Effector memory CD4-positive, alpha-beta T cell (primary cell): ENCODE measurements at regions not wholly inside any gene's neighbourhood (a gene's known extent, or its start where the extent isn't known, plus 50 kb on each side); places are given as distances from the start of the nearest gene placed in this dataset.

ENCODE experiments used
- DNase-seq, 3 donors: peaks; one replicate each; pipeline ENCODE4 v3.0.0-alpha.2; 2020
- H3K27ac ChIP-seq: 2 replicates; pipeline ENCODE4 v1.7.0; 2013; ENCODE audit warnings: mild to moderate bottlenecking, low read length, moderate library complexity; ENCODE audit not compliant: insufficient read depth, poor library complexity, severe bottlenecking
- H3K27me3 ChIP-seq: replicated peaks from 2 replicates; pipeline ENCODE4 v1.7.0; 2013; ENCODE audit warnings: mild to moderate bottlenecking, low read length; ENCODE audit not compliant: insufficient read depth, control insufficient read depth, poor library complexity, severe bottlenecking
- H3K36me3 ChIP-seq: 2 replicates; pipeline ENCODE4 v1.7.0; 2013; ENCODE audit warnings: mild to moderate bottlenecking, low read length, moderate library complexity; ENCODE audit not compliant: control insufficient read depth, insufficient read depth
- H3K4me1 ChIP-seq: 2 replicates; pipeline ENCODE4 v1.7.0; 2013; ENCODE audit warnings: low read length, mild to moderate bottlenecking; ENCODE audit not compliant: control insufficient read depth, insufficient read depth, poor library complexity, severe bottlenecking
- H3K4me3 ChIP-seq: 2 replicates; pipeline ENCODE4 v1.7.0; 2013; ENCODE audit warnings: low read length, low read depth, mild to moderate bottlenecking; ENCODE audit not compliant: insufficient read depth, poor library complexity, severe bottlenecking
- H3K9me3 ChIP-seq: 2 replicates; pipeline ENCODE4 v1.7.0; 2013; ENCODE audit warnings: mild to moderate bottlenecking, low read length, moderate library complexity; ENCODE audit not compliant: control insufficient read depth

DNA sequence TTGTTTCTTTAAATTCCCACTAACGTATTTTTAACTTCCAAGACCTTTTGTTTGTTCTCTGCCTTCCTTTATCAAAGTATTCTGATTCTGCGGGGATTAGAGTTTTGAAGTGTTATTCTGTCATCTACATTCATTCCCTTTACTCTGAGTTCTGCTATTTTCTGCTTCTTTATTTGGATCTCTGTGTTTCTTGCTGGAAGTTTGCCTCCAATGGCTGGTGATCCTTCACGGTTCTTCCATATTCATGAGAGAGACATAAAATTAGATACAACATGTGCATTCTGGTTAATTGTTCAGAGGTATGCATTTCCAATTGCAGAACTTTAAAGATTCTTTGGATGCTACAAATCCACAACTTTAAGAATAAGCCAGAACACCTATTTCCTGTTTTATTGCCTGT lies 244.7 kb upstream of the ADARB2 start:
- no peak overlapping the region for H3K27ac ChIP-seq
- no peaks in the 10 kb centered on the region for H3K4me1 ChIP-seq
- H3K9me3 ChIP-seq = no peaks in the 10 kb centered on the region
- H3K4me3 ChIP-seq = no peak overlapping the region
- no peak for DNase-seq
- no peaks in the 10 kb centered on the region for H3K36me3 ChIP-seq
- H3K27me3 ChIP-seq = no peaks in the 10 kb centered on the region

DNA sequence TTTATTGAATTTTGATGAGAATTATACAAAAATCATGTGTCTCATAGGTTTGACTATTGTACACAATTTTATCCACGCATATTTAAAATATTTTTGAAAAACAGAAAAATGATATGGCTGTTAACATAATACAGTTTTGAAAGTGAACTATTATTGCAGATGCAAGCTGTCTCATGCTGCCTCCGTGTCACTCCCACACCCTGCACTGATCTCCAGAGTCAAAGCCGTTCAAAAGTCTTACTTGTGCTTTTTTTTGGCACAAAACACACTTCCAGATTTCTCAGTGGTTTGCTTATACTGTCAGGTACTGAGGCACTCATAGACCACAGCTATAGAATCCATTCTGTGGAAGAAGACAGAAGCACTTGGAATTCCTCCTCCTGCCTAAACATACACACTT lies 243.1 kb upstream of the ADARB2 start:
- no peaks in the 10 kb centered on the region for H3K27me3 ChIP-seq
- no peaks in the 10 kb centered on the region for H3K9me3 ChIP-seq
- no peak overlapping the region for H3K27ac ChIP-seq
- no peaks in the 10 kb centered on the region for H3K36me3 ChIP-seq
- H3K4me3 ChIP-seq = no peak overlapping the region
- no peak for DNase-seq
- H3K4me1 ChIP-seq = no peaks in the 10 kb centered on the region

DNA sequence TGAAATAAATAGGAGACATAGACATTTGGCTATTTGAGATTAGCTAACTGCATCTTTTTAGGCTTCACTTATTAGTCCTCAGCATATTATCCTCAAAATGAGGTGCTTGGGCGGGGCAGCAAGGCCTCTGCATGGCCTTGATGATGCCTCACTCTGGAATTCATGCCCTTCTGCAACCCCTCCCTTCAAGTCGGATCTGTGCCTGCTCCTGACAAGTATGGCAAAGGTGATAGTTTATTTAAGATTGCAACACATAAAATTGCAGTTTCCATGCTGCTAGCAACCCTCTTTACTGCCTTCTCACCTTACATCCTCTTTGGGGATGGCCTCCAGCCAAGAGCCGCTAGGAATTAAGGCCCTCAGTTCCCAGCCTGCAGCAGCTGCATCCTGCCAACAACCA lies 241.3 kb upstream of the ADARB2 start:
- no peak for DNase-seq
- Histone ChIP-seq H3K36me3 (no peaks in the 10 kb centered on the region), H3K4me1 (no peaks in the 10 kb centered on the region), H3K4me3 (no peak overlapping the region), H3K27ac (no peak overlapping the region), H3K9me3 (no peaks in the 10 kb centered on the region), H3K27me3 (no peaks in the 10 kb centered on the region)

DNA sequence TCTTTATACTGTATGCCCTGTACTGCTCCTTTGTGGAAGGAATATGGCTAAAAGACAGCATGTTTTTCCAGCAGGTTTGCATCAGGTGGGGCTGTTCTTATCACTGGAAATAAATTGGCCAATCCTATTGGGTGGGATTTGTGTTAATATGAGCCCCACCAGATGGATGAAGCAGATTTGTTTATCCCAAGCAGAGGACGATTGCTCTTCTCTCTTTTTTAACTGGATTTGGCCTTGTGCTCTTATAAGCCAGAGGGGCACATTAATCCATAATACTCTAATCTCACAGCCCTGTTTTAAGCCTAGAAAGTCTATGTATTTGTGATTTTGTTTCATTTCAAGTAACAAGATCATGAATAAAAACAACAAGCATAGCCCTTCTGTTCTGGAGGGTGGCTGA lies 240.1 kb upstream of the ADARB2 start:
- H3K27ac ChIP-seq = no peak overlapping the region
- no peak overlapping the region for H3K4me3 ChIP-seq
- no peaks in the 10 kb centered on the region for H3K9me3 ChIP-seq
- no peak for DNase-seq
- no peaks in the 10 kb centered on the region for H3K4me1 ChIP-seq
- H3K27me3 ChIP-seq = no peaks in the 10 kb centered on the region
- no peaks in the 10 kb centered on the region for H3K36me3 ChIP-seq

DNA sequence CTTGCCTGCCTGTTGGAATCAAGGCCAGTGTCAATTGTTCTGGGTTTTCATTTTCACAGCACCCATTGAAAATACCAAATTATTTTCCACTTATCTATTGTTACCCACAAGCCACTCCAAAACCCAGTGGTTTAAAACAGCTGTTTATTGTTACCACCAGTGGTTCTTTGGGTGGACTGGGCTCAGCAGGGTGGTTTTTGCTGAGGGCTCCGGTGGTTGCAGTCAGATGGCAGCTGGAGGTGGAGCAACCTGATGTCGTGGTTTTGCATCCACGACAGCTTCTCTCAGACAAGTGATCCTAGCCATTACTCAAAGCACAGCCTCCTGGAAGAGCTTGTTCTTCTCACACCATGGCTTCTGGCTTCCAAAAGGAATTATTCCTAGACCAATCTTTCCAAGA lies 235.1 kb upstream of the ADARB2 start:
- H3K36me3 ChIP-seq = no peaks in the 10 kb centered on the region
- DNase-seq = no peak
- H3K27ac ChIP-seq = no peak overlapping the region
- no peaks in the 10 kb centered on the region for H3K4me1 ChIP-seq
- no peaks in the 10 kb centered on the region for H3K27me3 ChIP-seq
- H3K4me3 ChIP-seq = no peak overlapping the region
- H3K9me3 ChIP-seq = no peaks in the 10 kb centered on the region

DNA sequence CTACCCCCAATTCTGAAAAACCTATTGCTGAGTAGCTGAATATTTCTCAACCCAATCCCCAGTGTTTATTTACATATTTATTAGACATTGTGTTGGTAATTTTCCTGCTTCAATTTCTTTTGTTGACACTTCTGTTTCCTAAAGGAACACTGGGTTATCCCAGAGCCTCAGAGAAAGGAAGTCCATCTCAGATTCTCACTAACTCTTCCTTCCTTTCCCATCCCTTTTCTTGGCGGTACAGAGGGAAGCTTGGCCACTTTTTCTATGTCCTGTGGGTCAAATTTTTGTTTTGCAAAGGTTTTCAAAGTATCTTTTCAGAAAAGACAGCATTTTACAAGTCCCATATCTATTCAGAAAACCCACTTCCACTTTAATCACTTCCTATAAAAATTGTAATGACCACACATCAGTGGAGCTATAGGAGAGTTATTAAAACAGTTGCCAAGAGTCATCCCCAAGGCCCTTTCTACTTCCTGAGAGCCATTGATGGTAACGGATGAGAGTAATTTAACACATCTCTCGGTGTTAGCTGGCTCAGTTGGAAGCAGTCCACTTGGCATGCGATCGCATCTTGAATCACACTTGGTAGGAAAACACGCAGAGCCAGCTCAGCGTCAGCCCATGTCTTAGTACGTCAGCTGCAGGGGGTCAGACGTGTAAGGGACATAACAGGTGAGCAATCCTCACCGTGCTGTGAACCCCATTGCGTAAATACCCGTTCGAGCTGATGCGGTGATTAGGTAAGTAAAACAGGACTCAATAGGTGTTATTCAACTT lies 231.1 kb upstream of the ADARB2 start:
- no peak overlapping the region for H3K27ac ChIP-seq
- DNase-seq = no peak
- H3K36me3 ChIP-seq = no peaks in the 10 kb centered on the region
- no peaks in the 10 kb centered on the region for H3K27me3 ChIP-seq
- H3K4me1 ChIP-seq = no peaks in the 10 kb centered on the region
- no peaks in the 10 kb centered on the region for H3K9me3 ChIP-seq
- no peak overlapping the region for H3K4me3 ChIP-seq

DNA sequence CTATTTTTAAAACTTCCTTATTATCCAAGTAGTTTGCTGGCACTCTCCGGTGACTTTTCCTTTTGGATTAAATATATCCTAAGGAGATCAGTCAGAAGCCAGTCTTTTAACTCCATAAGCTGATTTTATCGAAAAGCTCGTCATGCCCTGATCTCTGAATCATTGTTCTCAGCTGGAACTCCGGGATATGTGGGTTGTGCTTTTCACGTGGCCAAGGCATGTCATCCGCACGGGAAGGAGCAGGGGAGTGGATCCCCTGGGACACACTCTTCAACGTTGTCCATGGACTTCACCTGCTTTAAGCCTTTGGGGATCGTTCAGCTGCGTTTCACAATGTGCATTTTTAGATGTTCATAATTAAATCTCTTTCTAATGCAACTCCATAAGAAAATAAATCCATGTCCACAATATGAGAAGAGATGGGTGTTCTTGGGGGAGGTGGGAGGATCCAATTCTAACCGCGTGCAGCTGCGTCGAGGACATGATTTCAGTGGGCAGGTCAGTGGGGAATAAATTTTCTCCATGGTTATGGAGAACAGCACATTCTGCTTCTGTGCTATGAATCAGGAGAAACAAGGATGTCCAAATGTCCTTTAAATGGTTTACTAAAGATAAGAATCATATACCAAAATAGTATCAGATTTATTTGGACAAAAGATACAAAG lies 229.5 kb upstream of the ADARB2 start:
- DNase-seq = no peak

DNA sequence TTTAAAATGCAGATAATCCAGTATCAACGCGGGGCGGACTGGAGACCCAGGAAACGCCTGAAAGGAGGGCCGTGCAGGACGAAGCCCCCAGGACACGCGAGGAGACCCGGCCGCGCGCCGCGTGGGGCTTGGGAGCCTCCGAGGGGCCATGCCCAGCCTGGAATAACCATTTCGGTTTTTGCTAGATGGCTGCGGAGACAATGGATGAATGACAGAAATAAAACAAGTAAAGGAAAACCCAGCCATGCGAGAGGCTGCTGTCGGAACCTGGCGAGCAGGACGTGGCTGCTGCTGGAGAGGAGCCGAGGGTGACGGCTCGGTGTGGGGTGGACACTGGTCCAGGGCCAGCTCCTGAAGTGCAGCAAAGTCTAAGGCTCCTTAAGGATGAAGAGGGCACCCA lies 227.2 kb upstream of the ADARB2 start:
- Histone ChIP-seq H3K36me3 (no peaks in the 10 kb centered on the region), H3K4me1 (no peaks in the 10 kb centered on the region), H3K9me3 (no peaks in the 10 kb centered on the region), H3K27me3 (no peaks in the 10 kb centered on the region), H3K27ac (no peak overlapping the region), H3K4me3 (no peak overlapping the region)
- DNase-seq = no peak

More for the DNA sequence above, 229.5 kb upstream of the ADARB2 start:
- Histone ChIP-seq H3K27me3 (no peaks in the 10 kb centered on the region), H3K4me3 (no peak overlapping the region), H3K9me3 (no peaks in the 10 kb centered on the region), H3K4me1 (no peaks in the 10 kb centered on the region), H3K36me3 (no peaks in the 10 kb centered on the region), H3K27ac (no peak overlapping the region)

DNA sequence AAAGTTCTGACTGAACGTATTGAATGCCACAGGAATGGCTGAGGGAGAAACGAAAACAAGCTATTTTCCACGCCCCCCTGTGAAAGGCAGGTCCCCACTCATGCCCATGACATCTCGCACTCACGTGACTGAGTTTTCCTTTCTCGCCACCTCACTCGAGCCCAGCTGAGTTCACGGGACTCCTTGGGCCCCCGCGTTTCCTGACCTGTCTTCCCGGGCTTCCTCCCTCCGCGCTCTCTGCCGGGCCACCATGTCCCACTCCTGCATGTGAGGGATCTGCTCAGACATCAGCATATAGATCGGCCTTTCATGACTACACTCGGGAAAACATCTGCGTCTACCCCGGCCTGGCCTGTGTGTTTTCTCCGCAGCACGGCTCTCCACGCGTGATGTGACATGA lies 226.0 kb upstream of the ADARB2 start:
- Histone ChIP-seq H3K4me3 (no peak overlapping the region), H3K36me3 (no peaks in the 10 kb centered on the region), H3K9me3 (no peaks in the 10 kb centered on the region), H3K27ac (no peak overlapping the region), H3K27me3 (no peaks in the 10 kb centered on the region), H3K4me1 (no peaks in the 10 kb centered on the region)
- DNase-seq = no peak

DNA sequence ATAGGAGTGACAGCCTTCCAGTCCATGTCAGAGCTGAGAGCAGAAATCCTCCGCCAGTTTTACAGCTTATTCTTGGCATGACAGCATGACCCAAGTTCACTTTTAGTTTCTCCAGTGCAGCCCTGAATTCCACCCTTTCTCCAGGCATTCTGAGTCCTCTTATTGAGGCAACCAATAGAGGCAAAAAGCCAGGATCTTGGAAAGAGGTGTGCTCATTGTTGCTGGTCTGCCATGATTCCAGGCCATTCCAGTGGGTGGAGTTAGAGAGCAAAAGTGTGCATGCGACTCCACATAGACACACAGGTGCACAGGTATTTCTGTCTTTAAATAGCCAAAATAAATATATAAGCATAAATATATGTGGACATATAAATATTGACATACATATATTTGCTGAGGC lies 224.7 kb upstream of the ADARB2 start:
- Histone ChIP-seq H3K36me3 (no peaks in the 10 kb centered on the region), H3K4me1 (no peaks in the 10 kb centered on the region), H3K27ac (no peak overlapping the region), H3K9me3 (no peaks in the 10 kb centered on the region), H3K4me3 (no peak overlapping the region), H3K27me3 (no peaks in the 10 kb centered on the region)
- DNase-seq = no peak
